AG09319 (cell line): ENCODE measurements at regions not wholly inside any gene's neighbourhood (a gene's known extent, or its start where the extent isn't known, plus 50 kb on each side); places are given as distances from the start of the nearest gene placed in this dataset.

Experiments used
- DNase-seq: peaks from one replicate; pipeline ENCODE4 v3.0.0-alpha.2; 2010; ENCODE audit warnings: low read depth; ENCODE audit errors: extremely low read depth
- CTCF ChIP-seq: IDR thresholded peaks from 2 replicates; pipeline ENCODE4 v1.5.1; 2011; ENCODE audit warnings: low read depth, mild to moderate bottlenecking, inconsistent platforms, low read length, moderate library complexity

DNA sequence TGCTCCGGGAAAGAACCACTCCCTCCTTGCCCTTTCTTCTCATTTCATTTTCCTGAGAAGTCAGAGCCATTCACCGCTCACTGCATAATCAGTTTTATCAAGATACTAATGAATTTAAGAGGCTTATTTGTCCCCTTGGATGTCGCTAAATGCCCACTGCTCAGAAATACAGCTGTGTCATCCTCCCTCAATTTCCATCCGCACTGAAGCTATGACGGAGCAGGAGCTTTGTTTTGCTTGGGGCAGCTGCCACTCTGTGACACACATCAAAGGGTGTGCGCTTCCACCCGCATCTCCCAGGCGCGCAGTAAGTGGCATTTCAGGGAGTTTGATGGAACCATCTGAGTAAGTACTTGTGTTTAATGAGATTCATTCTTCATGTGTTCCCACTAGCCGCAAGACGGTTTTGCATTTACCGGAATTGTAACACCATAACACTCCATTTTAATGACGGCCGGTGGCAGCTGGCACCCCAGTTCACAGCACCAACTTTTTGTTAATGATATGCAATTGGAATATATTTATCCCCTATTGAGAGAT is 103.8 kb upstream of the PARD3 start:
- no peak for TF ChIP-seq CTCF
- DNase-seq, result no peak

DNA sequence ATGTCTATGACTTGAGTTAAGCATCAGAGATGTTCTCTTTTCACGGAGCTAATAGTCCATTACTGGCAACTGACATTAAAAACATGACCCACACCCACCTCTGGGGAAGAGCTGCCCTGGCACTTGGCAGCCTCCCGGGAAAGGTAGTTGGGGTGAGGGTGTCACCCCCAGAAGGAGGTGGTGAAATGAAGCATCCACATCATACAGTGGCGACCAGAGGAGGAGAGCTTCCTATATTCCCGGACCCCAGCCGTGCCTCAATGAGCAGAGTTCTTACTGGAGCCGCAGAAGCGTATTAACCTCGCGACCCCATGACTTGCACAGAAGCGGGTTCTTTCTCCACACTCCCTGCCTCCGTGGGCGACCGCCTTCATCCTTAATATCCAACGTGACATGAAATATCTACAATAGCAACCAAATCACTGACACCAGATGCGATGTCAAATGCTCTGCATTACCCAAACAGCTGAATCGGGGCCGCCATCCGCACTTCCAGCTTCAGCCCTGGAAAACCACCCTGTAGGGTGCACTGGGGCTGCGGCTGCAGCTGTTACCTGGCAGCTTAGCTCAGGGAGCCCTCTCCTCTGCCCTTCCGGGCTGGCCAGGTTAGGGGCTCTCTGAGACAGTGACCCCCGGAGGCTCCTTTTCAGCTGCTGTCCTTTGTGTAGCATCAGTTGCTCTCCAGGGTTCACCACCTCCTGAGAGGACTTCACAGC is 103.1 kb upstream of the PARD3 start:
- no peak for DNase-seq
- no peak for TF ChIP-seq CTCF

DNA sequence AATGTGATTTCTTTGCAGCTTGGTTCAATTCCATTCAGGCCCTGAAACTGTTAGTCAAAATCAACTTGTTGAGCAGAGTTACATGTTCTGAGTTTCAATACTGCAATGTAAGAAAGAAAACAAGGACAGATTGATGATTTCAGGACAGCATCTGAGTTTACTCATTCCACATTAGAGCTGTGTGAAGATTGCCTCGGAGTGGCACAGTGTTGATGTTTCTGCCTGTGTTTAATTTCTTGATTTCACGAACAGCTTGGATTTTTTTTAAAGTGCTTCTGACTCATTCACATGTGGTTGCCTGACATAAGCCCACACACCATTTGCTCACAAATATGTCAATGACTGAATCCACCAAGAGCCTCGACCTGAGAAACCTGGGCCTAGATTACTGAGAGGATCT is 101.2 kb upstream of the PARD3 start:
- DNase-seq, result peak; percentile 56

GRCh38 chr10:34912771-34913170 is 97.7 kb upstream of the PARD3 start:
- no peak for TF ChIP-seq CTCF
- DNase-seq, result no peak

More for the DNA sequence above, 101.2 kb upstream of the PARD3 start:
- TF ChIP-seq CTCF, result no peak

GRCh38 chr10:34911661-34912205 is 96.6 kb upstream of the PARD3 start:
- TF ChIP-seq CTCF, result no peak
- DNase-seq, result no peak

GRCh38 chr10:34908481-34908880 is 93.4 kb upstream of the PARD3 start:
- DNase-seq, result peak; percentile 39

More at GRCh38 chr10:34908481-34908880, 93.4 kb upstream of the PARD3 start:
- no peak for TF ChIP-seq CTCF
